NCI-H345 treated with DMSO at 0.1 percent for 48 hours (cell line): ENCODE measurements at regions not wholly inside any gene's neighbourhood (a gene's known extent, or its start where the extent isn't known, plus 50 kb on each side); places are given as distances from the start of the nearest gene placed in this dataset.

Source experiments
- DNase-seq: peaks from one replicate; lab custom pipeline; 2025; ENCODE audit not compliant: unreplicated experiment; lab: John Stamatoyannopoulos, UW

DNA sequence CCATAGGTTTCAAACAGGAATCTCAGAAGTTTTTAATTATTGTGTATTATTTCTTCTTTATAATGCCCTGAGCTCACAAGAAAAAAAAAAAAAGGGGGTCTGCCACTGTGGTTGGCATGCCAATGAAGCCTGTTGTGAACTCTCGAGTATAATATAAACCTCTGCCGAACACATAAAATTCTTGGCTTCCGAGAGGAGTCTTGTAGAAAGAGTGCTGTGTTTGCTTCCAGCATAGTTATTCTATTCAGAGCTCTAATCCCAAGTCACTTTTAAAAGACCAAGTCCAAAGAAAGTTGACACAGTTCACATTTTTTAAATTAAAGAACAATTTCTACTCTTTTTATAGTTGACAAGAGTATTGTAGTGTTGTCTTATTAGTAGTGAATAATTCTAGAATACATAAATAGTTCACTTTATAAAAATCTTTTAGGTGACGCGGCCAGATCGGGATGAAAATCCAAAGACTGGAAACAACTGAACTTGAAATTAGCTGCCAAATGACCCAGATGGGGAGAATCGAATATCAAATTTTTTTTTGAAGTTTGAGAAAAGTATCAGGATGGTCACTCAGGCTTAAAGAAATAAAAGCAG, 293.2 kb downstream of the DUSP10 start:
- DNase-seq: no peak

DNA sequence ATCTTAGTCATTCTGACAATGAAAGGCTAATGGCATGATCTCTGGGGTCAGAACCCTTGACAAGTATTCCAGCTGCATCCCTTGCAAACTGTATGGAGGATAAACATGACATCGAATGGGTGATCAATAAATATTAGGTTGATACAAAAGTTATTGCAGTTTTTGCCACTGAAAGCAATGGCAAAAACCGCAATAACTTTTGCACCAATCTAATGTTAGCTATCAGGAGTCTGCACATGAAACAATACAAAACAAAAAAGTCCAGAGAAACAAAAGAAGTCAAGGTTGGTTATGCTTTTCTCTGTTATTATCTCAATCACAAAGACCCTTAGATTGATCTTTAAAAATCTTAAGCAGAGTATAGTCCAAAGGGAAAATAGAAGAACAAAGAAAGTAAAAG, 292.7 kb downstream of the DUSP10 start:
- no peak for DNase-seq

DNA sequence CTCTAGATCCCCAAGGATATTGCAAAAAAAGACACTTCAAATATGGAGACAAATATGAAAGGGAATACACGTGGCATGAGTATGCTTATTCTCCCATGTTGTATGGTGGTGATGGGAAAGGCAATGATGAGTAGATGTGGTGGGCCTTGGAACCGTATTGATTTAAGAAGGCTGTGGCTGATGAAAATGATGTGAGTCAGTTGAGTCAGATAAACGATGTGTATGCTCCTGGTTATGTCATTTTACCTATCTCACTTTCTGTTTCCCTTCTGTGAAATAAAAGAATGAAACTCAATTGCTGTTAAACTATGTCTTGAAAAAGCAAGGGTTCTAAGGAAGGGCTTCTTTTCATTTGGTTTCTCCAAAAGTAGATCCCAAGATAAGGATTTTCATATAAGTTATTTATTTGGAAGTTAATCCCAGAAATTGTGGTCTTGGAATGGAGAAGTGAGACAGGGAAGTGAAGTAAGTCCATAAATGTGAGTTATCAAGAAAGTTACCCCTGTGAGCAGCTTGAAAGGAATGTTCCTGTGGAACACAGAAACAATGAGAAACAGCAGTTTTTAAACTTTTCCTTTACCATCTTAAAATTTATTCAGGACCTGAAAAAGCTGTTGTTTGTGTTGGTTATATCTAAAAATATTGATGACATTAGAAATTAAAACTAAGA, 292.0 kb downstream of the DUSP10 start:
- DNase-seq: no peak

DNA sequence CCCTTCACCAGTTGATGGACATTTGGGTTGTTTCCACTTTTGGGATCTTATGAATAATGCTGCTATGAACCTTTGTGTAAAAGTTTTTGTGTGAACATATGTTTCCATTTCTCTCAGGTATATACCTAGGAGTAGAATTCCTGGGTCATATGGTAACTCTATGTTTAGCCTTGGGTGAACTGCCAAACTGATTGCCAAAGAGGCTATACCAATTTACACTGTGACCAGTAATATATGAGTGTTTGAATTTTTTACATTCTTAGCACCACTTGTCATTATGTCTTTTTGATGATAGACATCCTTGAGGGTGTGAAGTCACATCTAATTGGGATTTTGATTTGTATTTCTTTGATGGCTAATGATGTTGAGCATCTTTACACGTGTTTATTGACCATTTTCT, 290.1 kb downstream of the DUSP10 start:
- DNase-seq: no peak

DNA sequence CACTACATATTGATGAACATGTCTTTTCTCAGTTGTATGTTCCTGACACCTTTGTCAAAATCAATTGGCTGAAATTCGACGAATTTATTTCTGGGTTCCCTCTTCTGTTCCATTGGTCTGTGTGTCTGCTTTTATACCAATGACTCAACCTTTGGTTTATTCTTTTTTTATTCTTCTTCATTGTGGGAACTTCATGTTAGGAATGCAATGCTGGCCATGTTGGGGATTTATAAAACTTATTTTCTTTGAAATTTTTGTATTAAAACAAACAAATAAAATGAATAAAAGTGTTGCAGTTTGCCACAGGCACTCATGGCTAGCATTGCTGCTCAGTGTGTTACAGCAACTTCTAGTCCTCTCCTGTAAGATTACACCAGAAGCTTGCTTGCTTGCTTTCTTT, 287.8 kb downstream of the DUSP10 start:
- DNase-seq: no peak

DNA sequence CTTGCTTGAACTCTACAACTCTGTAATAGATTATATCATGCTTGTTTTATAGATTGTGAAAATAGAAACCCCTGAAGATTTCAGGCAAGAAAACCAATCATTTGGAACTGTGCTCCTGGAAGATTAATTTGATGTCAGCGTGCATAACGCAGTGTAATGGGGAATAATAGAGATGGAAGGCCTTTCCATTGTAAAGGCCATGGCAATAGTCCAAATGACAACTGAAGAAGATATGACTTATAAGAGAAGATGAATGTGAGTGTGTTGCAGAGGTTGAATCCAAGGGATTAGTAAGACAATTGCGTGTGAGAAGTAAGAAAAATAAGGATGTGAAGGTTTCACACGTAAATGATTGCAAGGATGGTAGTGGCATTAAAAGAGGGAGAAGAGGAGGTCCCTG, 285.0 kb downstream of the DUSP10 start:
- DNase-seq: no peak

DNA sequence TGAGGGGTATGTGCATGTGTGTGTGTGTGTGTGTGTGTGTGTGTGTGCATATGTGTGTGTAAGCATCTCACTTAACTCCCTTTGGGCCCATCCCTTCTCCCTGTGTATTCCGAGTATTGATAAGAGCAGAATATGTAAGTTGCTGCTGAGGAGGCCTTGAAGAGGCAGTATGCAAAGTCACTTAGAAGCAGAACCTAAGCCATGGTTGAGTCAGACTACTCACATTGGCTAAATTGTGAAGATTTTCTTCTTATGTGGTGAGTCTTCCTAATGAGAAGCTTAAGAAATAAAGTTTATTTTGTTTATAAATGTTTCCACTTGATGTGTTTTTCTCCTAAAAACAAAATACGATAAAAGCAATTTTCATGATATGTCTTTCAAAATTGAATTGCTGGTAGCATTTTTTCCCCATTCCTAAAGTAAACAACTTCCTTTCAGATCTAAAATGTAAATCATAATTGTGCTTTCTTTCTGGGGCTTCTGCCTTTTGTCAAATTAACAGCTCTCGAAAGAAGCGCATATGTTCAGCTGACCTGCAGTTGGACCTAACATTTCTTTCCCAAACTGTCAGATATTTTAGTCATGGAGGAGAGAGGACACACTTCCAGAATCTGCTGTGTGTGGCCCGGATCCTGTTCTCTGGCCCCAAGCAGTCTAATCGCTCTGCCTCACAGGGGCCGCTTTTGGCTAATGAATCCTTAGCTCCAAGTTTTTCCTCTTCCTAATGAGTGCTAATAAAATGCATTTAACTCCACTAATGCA, 284.0 kb downstream of the DUSP10 start:
- no peak for DNase-seq

DNA sequence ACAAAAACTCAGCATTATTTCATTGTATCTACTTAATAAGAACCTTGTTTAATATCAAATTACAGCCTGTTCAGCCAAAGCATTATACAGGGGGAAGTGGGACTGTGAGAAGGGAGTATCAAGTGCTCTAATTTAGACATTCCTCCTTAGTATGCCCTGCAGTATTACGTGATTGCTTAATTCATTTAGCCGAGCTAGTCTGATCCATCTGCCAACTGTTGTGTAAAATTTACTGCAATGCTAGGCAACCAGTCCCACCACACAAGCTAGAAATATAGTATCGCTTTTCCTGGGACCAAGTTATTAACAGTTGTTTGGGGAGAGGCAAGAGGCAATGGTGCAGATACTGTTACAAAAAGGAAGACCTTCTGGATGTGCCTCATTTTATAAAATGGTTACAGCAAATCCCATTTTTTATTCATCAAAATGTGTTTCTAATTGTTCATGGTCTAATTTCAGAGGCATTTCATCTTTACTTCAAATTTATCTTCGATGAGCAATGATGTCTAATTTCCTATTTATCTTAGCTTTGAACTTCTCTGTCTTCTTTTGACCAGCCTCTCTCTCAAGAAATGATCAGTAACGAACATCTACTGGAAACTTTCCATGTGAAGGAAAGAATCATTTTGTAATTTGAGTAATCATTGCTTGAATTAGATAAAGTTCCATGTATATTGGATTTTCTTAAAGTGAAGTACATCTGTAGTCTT, 283.3 kb downstream of the DUSP10 start:
- DNase-seq: no peak

DNA sequence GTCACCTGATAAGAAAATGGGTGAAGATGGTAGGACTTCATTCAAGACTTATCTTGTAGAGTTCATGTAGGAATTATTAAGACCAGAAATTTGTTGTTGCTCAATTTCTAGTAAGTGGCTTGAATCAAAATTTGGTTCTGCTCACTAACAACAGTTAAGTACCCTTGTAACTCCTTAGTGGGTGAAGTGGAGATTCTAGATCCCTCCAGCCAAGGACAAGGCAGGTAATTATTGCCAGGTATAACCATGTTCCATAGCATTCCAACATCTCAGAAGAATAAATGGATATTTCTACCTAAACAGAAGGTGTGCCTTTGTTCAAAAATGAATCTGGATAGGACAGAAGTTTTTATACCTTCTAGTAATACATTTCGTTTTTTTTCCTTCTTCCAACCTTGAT, 282.3 kb downstream of the DUSP10 start:
- no peak for DNase-seq

DNA sequence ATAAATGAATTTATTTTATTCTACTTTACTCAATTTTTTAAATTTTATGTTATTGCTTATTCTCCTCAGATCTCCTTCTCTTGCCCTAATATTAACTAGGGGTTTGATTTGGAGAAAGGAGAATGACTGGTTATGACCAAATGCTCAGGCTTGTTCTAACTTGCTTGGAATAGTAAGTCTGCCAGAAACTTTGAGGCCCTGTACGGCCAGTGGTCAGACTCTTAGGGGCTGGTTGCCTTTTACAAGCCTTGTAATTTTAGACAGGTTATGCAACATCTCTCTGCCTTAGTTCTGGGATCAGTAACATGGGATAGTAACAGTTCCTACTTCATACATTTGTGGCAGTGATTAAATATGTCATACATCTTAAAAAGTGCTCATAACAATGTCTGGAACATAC, 279.5 kb downstream of the DUSP10 start:
- DNase-seq: no peak

DNA sequence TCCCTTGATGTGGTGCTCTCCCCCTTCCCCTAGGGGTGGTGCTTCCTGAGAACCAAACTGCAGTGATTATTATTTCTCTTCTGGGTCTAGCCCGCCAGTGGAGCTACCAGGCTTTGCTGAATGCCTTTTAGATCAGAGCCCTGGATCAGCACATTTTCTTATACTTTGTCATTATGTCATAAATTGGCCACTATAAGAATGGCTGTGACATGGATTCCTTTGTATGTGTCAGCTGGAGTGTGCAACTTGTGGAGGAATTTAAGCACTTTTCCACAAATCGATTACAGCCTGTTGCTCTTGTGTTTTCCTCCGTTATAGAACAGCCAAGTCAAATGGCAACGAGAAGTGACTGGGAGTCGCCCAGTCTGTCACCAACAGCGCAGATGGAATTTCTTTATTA, 273.3 kb downstream of the DUSP10 start:
- no peak for DNase-seq

DNA sequence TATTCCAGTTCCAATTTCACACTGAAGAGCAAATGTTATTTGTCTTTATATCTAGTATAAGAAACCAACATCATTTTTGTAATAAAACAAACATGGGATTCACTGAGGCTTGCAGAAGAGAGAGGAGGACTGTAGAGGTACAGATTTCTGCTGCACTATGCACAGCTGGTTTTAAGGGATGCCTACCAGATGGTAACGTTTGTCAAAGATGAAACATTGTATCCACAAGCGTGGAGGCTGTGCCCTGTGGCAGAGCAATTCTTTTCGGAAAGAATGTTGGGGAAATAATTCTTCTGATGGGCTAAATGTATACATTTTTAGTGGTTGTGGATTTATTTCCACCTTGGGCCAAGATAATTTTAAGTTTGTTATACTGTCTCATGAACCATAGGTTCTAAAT, 272.4 kb downstream of the DUSP10 start:
- DNase-seq: no peak

DNA sequence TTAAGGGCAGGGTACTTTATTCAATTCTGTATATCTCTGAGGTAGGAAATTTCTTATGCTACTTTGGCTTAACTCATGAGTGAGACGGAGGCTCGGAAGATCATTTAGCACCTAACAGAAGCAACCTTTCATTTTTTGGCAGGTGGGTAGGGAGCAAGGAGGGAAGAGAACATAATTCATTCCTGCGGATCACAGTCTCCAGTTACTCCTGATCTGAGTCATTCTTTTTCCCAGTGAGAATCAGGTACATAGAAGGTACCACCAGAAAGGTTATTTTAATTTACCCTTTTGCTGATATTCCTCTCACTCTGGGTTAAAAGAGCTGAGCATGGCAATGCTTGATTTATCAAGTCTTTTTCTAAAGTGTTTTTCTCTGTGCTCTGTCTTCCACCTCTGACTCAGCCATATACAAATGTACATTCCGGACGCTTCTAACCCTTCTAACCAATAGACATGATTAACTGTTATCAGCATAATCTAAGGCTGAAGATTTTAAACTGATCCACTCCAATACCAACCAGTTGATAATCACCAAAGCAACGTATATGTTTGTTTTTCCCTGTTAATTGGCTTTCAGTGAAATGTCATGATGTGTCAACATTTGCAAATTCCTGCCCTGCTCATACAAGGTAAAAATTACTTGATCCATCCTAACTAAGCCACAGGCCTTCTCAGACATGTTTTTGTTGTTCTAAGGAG, 271.7 kb downstream of the DUSP10 start:
- DNase-seq: no peak

DNA sequence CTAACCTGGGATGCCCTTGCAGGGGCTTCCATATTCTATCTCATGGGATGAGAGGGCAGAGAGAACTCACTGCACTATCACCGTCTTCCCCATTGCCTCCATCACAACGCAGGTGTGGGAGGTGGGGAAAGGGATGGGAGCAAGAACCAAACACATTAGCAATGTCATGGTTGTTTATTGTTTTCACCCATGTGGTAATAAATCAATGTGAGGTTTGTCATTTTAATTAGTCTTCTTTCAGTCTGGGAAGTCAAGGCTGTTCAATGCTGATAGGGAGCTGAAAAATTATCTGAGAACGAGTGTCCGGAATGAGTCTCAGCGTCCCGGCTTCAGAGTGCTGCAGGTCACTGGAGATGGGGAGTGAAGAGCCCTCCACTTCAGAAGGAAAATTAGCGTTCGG, 268.5 kb downstream of the DUSP10 start:
- no peak for DNase-seq

DNA sequence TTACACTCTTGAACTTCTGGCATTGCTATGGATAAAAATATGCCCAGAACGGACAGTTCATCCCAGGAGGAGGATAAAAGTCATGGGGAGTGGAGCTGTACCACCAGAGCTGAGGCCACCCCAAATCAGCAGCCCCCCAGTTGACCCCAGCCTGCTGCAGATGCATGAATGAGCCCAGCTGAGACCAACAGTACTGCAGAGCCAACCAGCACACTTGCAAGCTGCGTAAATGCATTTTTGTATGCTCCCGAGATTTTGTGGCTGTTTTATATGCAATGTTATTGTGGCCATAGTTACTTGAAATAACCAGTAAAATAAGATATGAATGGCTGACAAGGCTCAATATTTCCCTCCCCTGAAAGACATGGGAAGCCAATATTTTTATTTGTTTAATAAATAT, 264.6 kb downstream of the DUSP10 start:
- DNase-seq: no peak

DNA sequence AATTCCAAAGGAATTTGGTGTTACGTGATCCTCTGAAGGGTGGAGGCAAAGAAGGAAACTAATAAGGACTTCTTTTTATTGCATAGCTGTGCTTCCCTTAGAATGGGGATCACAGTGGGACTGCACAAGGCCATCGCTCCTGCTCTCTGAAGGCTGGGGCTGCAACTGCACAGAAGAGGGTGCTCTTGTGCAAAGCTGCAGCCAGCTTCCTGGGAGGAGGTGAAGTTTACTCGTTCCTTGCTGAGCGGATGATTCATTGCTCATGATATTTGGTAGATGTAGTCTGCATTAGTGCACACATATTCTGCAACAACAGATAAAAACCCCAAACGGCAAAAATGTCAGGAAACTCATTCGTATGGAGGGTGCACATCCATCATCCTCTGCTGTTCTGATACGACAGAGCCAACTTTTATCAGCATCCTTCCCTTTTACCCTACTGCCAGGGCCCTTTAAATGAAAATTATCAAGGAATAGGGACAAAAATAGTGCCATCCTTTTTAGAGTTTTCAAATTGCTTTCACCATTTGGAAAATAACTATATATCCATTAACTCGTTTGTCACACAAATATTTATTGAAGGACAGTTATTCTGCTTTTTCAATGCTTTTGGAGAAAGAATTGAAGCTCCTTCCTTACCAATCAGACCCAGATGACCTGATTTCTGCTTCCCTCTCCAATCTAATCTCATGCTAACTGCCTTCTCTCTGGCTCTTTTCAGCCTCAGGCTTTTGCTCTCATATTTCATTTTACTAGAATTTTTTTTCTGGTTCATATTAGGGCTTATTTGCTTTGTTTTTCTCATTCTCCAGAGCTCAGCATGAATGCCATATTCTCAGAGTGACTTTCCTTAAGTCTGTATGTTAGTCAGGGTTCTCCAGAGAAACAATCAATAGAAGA, 263.6 kb downstream of the DUSP10 start:
- peak; percentile 5 for DNase-seq

DNA sequence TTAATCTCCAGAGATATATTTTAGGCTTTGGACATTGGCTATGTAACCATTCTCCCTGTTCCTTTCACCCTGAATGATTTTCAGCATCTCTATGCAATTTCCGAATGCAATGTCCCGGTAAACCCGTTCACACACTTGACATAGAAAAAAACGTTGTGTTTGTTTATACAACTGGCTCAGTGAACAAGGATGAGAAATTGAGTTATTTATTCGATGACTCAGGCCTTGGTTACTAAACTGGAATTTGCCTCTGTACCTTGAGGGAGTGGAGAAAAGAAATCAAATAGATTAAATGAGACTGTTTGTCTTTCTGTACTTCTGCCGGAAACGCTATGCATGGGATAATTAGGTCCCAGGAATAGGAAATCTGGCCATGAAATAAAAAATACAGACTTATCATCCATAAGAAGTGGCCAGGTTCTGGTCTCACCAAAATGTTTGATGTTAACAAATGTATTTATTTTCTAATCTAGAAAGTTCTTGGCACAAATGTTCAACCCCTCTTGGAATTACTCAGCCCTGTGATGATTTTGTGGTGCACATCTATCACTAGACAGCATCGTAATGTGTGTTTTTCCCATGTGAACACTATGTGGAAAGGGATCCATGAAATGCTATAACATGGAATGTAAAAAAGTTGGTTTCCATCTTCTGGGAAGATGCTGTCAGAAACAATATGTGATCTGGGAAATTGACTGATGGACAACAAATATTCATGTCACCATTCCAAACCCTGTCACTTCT, 253.9 kb downstream of the DUSP10 start:
- DNase-seq: no peak

DNA sequence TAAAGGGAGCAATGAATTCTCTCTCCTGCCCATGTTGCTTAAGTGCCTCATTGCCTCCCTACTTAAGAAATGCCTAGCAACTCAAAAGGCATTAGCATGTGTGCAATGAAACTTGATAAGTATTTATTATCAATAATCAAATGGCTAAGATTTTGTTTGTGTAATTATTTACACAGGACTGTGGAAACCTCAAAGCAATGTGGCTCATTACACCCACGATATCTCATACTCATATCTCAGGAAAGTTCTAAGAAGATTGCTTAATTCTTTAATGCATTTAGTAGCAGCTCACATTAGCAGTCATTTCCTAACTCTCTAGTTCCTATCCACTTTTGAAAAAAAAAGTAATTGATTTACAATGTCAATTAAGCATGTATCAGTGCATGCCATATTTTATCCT, 253.3 kb downstream of the DUSP10 start:
- DNase-seq: no peak

DNA sequence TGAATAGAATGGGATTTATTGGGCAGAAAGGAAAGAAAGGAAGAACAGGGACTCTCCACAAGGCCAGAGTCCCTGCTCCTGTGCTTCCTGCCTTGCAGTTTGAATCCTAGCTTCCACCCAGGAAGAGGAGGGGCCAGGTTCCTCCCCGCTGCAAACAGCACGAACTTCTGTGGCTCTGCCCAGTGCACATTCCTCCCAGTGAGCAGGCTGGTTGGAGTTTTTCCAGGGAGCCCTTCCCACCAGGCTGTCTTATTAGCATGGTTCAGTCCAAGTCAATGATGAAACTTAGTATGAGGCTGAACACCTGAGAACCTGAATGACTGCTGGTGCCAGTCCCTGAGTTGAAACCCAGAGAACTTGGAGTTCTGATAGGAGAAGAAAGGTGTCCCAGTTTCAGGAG, 247.2 kb downstream of the DUSP10 start:
- no peak for DNase-seq

DNA sequence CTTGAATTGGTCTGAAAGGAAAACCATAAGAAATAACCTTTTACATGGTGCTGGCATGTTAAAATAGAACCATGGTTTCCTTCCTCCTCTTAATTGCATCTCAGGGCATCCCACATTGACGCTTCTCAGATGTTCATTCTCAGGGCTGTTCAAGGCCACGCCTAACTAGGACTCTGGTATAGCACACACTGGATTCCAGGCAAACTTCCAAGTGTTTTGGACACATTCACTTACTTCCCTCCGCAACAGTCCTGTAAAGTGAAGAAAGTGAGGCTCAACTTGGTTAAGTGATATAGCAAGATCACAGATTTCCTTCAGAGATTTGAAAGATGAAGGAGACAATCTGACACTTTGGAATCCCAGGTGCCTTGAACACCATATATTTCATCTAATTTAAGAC, 244.8 kb downstream of the DUSP10 start:
- DNase-seq: no peak
